Fibroblast of lung (primary cell): ENCODE measurements at regions not wholly inside any gene's neighbourhood (a gene's known extent, or its start where the extent isn't known, plus 50 kb on each side); places are given as distances from the start of the nearest gene placed in this dataset.
"Not testable (repeated sequence)": the region's sequence is repeated elsewhere in the genome, so short reads cannot be mapped to it uniquely, and the experiment has no call there.

Experiments
- DNase-seq, 2 donors: peaks; one replicate each; pipeline versions ENCODE4 v3.0.0 to v3.0.0-alpha.2; 2010; ENCODE audit warnings: low read depth in 2 of 2
- H2AFZ ChIP-seq: 2 replicates; pipeline ENCODE4 v1.5.1; 2012; ENCODE audit warnings: low read length, control low read depth, inconsistent platforms
- H3K27ac ChIP-seq: 2 replicates; pipeline ENCODE4 v1.5.1; 2011; ENCODE audit warnings: low read length, control low read depth; ENCODE audit not compliant: insufficient read depth
- H3K27me3 ChIP-seq: 2 replicates; pipeline ENCODE4 v1.5.1; 2011; ENCODE audit warnings: mild to moderate bottlenecking, low read length; ENCODE audit not compliant: control insufficient read depth, insufficient read depth
- H3K36me3 ChIP-seq: 2 replicates; pipeline ENCODE4 v1.5.1; 2011; ENCODE audit warnings: low read length; ENCODE audit not compliant: control insufficient read depth, insufficient read depth
- H3K4me1 ChIP-seq: 2 replicates; pipeline ENCODE4 v1.5.1; 2011; ENCODE audit warnings: low read length; ENCODE audit not compliant: control insufficient read depth, insufficient read depth; ENCODE audit errors: extremely low read depth
- H3K4me2 ChIP-seq: 2 replicates; pipeline ENCODE4 v1.5.1; 2011; ENCODE audit warnings: low read length, control low read depth; ENCODE audit not compliant: insufficient read depth; ENCODE audit errors: extremely low read depth
- H3K4me3 ChIP-seq, 4 experiments: fragments of 200-600 bp in 1 of 4; sonication (generic) in 1 of 4; replicated peaks in 1 of 4; 2 replicates each; pipeline ENCODE4 v1.5.1; 2011 to 2016; ENCODE audit warnings: low read length in 4 of 4, low read depth in 3 of 4, mild to moderate bottlenecking in 3 of 4, control low read depth in 2 of 4, inconsistent platforms in 1 of 4, mixed read lengths in 1 of 4; ENCODE audit not compliant: insufficient read depth in 1 of 4; ENCODE audit errors: control extremely low read depth in 1 of 4
- H3K79me2 ChIP-seq: 2 replicates; pipeline ENCODE4 v1.5.1; 2012; ENCODE audit warnings: mild to moderate bottlenecking, low read length, inconsistent platforms; ENCODE audit not compliant: control insufficient read depth, insufficient read depth
- H3K9ac ChIP-seq: 2 replicates; pipeline ENCODE4 v1.5.1; 2011; ENCODE audit warnings: mild to moderate bottlenecking, low read length, control low read depth; ENCODE audit not compliant: insufficient read depth
- H3K9me3 ChIP-seq: 2 replicates; pipeline ENCODE4 v1.5.1; 2012; ENCODE audit warnings: low read depth, low read length; ENCODE audit not compliant: control insufficient read depth, insufficient read depth
- H4K20me1 ChIP-seq: 2 replicates; pipeline ENCODE4 v1.5.1; 2011; ENCODE audit warnings: low read length; ENCODE audit not compliant: control insufficient read depth, insufficient read depth; ENCODE audit errors: extremely low read depth
- CTCF ChIP-seq, 2 donors: IDR thresholded peaks in 1 of 2; conservative IDR thresholded peaks in 1 of 2; 1 replicate in 1 of 2; 2 replicates in 1 of 2; pipeline ENCODE4 v1.5.1; 2011 to 2012; ENCODE audit warnings: low read length in 2 of 2, control low read depth in 1 of 2, inconsistent platforms in 1 of 2, low read depth in 1 of 2, mild to moderate bottlenecking in 1 of 2
- EZH2 ChIP-seq: IDR thresholded peaks from 2 replicates; pipeline ENCODE4 v1.5.1; 2012; ENCODE audit warnings: low read length, control low read depth, mild to moderate bottlenecking; ENCODE audit errors: missing control alignments

GRCh38 chr2:163119966-163120365 is 281.4 kb upstream of the KCNH7 start:
- Histone ChIP-seq H3K9ac (no peak overlapping the region), H3K36me3 (no peaks in the 10 kb centered on the region), H3K4me3 (no peak overlapping the region), H3K27me3 (no peaks in the 10 kb centered on the region), H3K9me3 (no peaks in the 10 kb centered on the region), H4K20me1 (no peaks in the 10 kb centered on the region), H3K4me2 (no peak overlapping the region), H3K79me2 (no peaks in the 10 kb centered on the region), H2AFZ (no peak overlapping the region), H3K4me1 (no peaks in the 10 kb centered on the region), H3K27ac (no peak overlapping the region)
- DNase-seq, result no peak
- no peak for TF ChIP-seq CTCF (conservative IDR thresholded peaks at IDR 0.05 in 1 of 2, IDR thresholded peaks at IDR 0.05 in 1 of 2; ENCODE audit: low read depth in 1 of 2, low read length in 2 of 2)
- no peak for TF ChIP-seq EZH2

GRCh38 chr2:163086940-163087339 is 248.4 kb upstream of the KCNH7 start:
- TF ChIP-seq EZH2 (no peak), CTCF (conservative IDR thresholded peaks at IDR 0.05 in 1 of 2, IDR thresholded peaks at IDR 0.05 in 1 of 2; ENCODE audit: low read depth in 1 of 2, low read length in 2 of 2) (no peak)
- no peaks in the 10 kb centered on the region for H3K9me3 ChIP-seq
- H3K36me3 ChIP-seq, result no peaks in the 10 kb centered on the region
- H4K20me1 ChIP-seq, result no peaks in the 10 kb centered on the region
- no peak for DNase-seq
- H3K4me1 ChIP-seq, result no peaks in the 10 kb centered on the region
- H3K79me2 ChIP-seq, result no peaks in the 10 kb centered on the region
- no peaks in the 10 kb centered on the region for H3K27me3 ChIP-seq
- no peak overlapping the region for H3K4me3 ChIP-seq
- H3K4me2 ChIP-seq, result no peak overlapping the region
- no peak overlapping the region for H3K9ac ChIP-seq
- no peak overlapping the region for H2AFZ ChIP-seq
- no peak overlapping the region for H3K27ac ChIP-seq

- H2AFZ ChIP-seq, DNase-seq: not testable (repeated sequence)
Observed at GRCh38 chr2:163085366-163086024, 246.9 kb upstream of the KCNH7 start.

More at GRCh38 chr2:163085366-163086024, 246.9 kb upstream of the KCNH7 start:
- H3K9ac ChIP-seq, H4K20me1 ChIP-seq, H3K4me2 ChIP-seq, H3K27me3 ChIP-seq, H3K36me3 ChIP-seq, H3K9me3 ChIP-seq, H3K27ac ChIP-seq, H3K4me3 ChIP-seq, H3K79me2 ChIP-seq, H3K4me1 ChIP-seq: not testable (repeated sequence)
